ENCODE measurements at regions not wholly inside any gene's neighbourhood (a gene's known extent, or its start where the extent isn't known, plus 50 kb on each side); places are given as distances from the start of the nearest gene placed in this dataset.

DNA sequence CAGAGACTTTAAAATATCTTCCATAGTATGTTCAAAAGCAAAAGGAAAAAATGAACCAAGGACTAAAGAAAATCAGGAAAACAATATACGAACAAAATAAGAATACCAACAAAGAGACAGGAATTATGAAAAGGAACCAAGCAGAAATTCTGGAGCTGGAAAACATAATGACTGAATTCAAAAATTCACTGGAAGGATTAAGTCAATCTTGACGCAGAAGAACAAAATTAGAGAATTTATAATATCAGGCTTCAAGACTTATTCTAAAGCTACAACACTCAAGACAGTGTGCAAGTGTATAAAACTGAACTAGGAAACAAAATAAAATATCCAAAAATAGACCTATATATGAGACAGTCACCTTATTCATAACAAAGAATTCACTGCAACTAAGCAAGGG lies 56.9 kb upstream of the GYPC start:
- no peaks in the 10 kb centered on the region for H3K4me1 ChIP-seq
- WGBS, 5 donors, result 69 to 96% (median 94%) methylated on average over 2 of the region's 2 CpGs
- no peak for TF ChIP-seq POLR2A (IDR thresholded peaks at IDR 0.05)
- no peak for TF ChIP-seq POLR2AphosphoS5 (IDR thresholded peaks at IDR 0.05)
- TF ChIP-seq, protein P1, sequence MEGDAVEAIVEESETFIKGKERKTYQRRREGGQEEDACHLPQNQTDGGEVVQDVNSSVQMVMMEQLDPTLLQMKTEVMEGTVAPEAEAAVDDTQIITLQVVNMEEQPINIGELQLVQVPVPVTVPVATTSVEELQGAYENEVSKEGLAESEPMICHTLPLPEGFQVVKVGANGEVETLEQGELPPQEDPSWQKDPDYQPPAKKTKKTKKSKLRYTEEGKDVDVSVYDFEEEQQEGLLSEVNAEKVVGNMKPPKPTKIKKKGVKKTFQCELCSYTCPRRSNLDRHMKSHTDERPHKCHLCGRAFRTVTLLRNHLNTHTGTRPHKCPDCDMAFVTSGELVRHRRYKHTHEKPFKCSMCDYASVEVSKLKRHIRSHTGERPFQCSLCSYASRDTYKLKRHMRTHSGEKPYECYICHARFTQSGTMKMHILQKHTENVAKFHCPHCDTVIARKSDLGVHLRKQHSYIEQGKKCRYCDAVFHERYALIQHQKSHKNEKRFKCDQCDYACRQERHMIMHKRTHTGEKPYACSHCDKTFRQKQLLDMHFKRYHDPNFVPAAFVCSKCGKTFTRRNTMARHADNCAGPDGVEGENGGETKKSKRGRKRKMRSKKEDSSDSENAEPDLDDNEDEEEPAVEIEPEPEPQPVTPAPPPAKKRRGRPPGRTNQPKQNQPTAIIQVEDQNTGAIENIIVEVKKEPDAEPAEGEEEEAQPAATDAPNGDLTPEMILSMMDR (IDR thresholded peaks at IDR 0.05 in 8 of 11, conservative IDR thresholded peaks at IDR 0.05 in 3 of 11), result no peak
- H3K27me3 ChIP-seq (replicated peaks in 1 of 7), result no peaks in the 10 kb centered on the region
- H3K36me3 ChIP-seq, result no peaks in the 10 kb centered on the region
- no peak overlapping the region for H3K4me3 ChIP-seq
- peaks cover 2 to 49% (median 34%) of the 10 kb centered on the region in 8 donors for H3K9me3 ChIP-seq
- H3K27ac ChIP-seq, result no peak overlapping the region
- no peak for DNase-seq
- intact Hi-C loops (cut with DNase I; ENCODE audit: low total_unique reads), result no loop called here

DNA sequence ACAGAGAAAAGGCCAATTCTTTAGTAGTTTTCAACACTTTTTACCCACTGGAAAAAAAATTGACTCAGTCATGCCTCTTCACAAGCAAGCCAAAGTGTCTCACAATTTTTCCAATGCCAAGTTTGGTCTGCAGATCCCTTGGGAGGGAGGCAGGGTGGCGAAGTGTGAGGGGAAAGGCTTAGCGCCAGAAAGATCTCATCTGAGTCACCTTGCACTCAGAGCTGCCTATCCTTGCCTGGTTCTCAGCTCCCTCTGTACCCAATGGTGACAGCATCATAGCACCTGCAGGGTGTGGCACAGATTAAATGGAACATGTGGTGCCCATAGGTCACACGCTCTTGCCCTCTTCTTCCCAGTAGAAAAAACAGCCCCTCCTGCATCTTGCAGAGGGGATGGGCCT lies 55.2 kb upstream of the GYPC start:
- 85 to 92% (median 88%) methylated on average over 3 of the region's 3 CpGs for WGBS, 5 donors
- DNase-seq, result no peak
- TF ChIP-seq, protein P1 (IDR thresholded peaks at IDR 0.05 in 8 of 11, conservative IDR thresholded peaks at IDR 0.05 in 3 of 11), result no peak
- TF ChIP-seq POLR2A (IDR thresholded peaks at IDR 0.05), result no peak
- no peak for TF ChIP-seq POLR2AphosphoS5 (IDR thresholded peaks at IDR 0.05)
- H3K9me3 ChIP-seq, result peaks cover 2 to 66% (median 51%) of the 10 kb centered on the region in 8 donors
- no peaks in the 10 kb centered on the region for H3K27me3 ChIP-seq (replicated peaks in 1 of 7)
- no peak overlapping the region for H3K4me3 ChIP-seq
- intact Hi-C loops (cut with DNase I; ENCODE audit: low total_unique reads), result no loop called here
- H3K36me3 ChIP-seq, result no peaks in the 10 kb centered on the region
- H3K4me1 ChIP-seq, result no peaks in the 10 kb centered on the region
- no peak overlapping the region for H3K27ac ChIP-seq

DNA sequence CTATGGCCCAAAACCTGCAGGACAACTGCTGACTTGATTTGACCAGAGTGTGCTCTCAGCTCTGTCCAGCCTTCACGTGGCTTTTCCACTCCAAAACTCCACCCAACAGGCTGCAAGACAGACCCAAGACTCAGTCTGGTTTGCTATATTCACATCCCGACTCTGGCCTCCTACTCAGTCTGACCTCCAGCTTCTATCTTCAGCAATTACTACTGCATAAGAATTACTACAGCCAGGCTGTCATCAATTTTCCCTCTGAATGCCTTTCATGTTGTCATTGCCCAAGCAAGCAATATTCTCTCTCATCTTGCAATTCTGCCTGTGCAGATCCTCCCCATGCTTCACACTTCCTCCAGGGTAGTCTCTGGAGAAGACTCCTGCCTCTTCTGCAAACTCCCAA lies 53.6 kb upstream of the GYPC start:
- Histone ChIP-seq H3K27me3 (replicated peaks in 1 of 7) (no peaks in the 10 kb centered on the region), H3K4me3 (no peak overlapping the region), H3K36me3 (no peaks in the 10 kb centered on the region), H3K9me3 (peaks cover 2 to 74% (median 63%) of the 10 kb centered on the region in 8 donors), H3K27ac (no peak overlapping the region), H3K4me1 (no peaks in the 10 kb centered on the region)
- 64 to 74% (median 67%) methylated on average over 2 of the region's 2 CpGs for WGBS, 5 donors
- intact Hi-C loops (cut with DNase I; ENCODE audit: low total_unique reads), result no loop called here
- DNase-seq, result no peak
- no peak for TF ChIP-seq POLR2AphosphoS5 (IDR thresholded peaks at IDR 0.05)
- TF ChIP-seq, protein P1 (IDR thresholded peaks at IDR 0.05 in 8 of 11, conservative IDR thresholded peaks at IDR 0.05 in 3 of 11), result no peak
- TF ChIP-seq POLR2A (IDR thresholded peaks at IDR 0.05), result no peak

Small RNA genes in the stretch of these regions (small RNA-seq; reads per million reads assigned to genes)
- gene AC097499.1, result 0 reads per million in 4 donors
- 0 to 0.08 (median 0) reads per million in 4 donors for gene RNU6-259P

Data from spleen (tissue), 11 donors.